ENCODE measurements at regions not wholly inside any gene's neighbourhood (a gene's known extent, or its start where the extent isn't known, plus 50 kb on each side); places are given as distances from the start of the nearest gene placed in this dataset.

- no peak for TF ChIP-seq CTCF (IDR thresholded peaks at IDR 0.05)
Measured at GRCh38 chr1:163970151-163970550, 588.8 kb upstream of the PBX1 start.

GRCh38 chr1:163970699-163971098 is 588.3 kb upstream of the PBX1 start:
- no peak for TF ChIP-seq CTCF (IDR thresholded peaks at IDR 0.05)

GRCh38 chr1:163973586-163973985 is 585.4 kb upstream of the PBX1 start:
- TF ChIP-seq CTCF (IDR thresholded peaks at IDR 0.05) = no peak

GRCh38 chr1:163974120-163974519 is 584.9 kb upstream of the PBX1 start:
- no peak for TF ChIP-seq CTCF (IDR thresholded peaks at IDR 0.05)

GRCh38 chr1:163980394-163980793 is 578.6 kb upstream of the PBX1 start:
- no peak for TF ChIP-seq CTCF (IDR thresholded peaks at IDR 0.05)

- no peak for TF ChIP-seq CTCF (IDR thresholded peaks at IDR 0.05)
Measured at GRCh38 chr1:163981500-163982030, 577.4 kb upstream of the PBX1 start.

GRCh38 chr1:163983097-163983496 is 575.9 kb upstream of the PBX1 start:
- no peak for TF ChIP-seq CTCF (IDR thresholded peaks at IDR 0.05)

- TF ChIP-seq CTCF (IDR thresholded peaks at IDR 0.05) = no peak
Measured at GRCh38 chr1:163985700-163986099, 573.3 kb upstream of the PBX1 start.

Data from LNCAP (cell line).